ENCODE measurements at regions not wholly inside any gene's neighbourhood (a gene's known extent, or its start where the extent isn't known, plus 50 kb on each side); places are given as distances from the start of the nearest gene placed in this dataset.

DNA sequence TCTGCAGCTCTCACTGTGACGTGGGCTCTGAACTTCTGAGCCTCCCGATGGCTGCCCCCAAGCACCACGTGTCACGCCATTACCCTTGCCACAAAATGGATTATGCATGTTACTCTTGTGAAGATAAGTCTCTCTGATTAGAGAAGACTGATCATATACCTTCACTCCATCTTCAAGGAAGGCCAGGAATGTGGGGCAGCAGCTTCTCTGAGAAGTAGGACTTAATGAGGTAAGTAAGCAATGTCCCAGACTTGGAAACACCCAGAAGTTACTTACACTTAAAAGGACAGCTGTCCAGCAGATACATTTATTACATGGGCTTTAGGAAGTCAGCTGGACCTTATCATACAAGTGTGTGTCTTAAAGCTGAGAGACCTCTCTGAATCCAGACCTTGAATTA, 155.0 kb downstream of the FGF1 start:
- no peaks in the 10 kb centered on the region for H3K79me2 ChIP-seq (ENCODE audit: insufficient read depth, low read length)
- H3K27me3 ChIP-seq (ENCODE audit: insufficient read depth, low read length, poor library complexity): no peaks in the 10 kb centered on the region
- H3K36me3 ChIP-seq (ENCODE audit: insufficient read depth, low read length): no peaks in the 10 kb centered on the region
- H3K27ac ChIP-seq (ENCODE audit: low read length): no peak overlapping the region
- no peak for TF ChIP-seq EZH2 (IDR thresholded peaks at IDR 0.05; ENCODE audit: borderline replicate concordance, low read depth, low read length, severe bottlenecking)
- TF ChIP-seq, protein P1, sequence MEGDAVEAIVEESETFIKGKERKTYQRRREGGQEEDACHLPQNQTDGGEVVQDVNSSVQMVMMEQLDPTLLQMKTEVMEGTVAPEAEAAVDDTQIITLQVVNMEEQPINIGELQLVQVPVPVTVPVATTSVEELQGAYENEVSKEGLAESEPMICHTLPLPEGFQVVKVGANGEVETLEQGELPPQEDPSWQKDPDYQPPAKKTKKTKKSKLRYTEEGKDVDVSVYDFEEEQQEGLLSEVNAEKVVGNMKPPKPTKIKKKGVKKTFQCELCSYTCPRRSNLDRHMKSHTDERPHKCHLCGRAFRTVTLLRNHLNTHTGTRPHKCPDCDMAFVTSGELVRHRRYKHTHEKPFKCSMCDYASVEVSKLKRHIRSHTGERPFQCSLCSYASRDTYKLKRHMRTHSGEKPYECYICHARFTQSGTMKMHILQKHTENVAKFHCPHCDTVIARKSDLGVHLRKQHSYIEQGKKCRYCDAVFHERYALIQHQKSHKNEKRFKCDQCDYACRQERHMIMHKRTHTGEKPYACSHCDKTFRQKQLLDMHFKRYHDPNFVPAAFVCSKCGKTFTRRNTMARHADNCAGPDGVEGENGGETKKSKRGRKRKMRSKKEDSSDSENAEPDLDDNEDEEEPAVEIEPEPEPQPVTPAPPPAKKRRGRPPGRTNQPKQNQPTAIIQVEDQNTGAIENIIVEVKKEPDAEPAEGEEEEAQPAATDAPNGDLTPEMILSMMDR (IDR thresholded peaks at IDR 0.05; ENCODE audit: borderline replicate concordance, extremely low read depth, low read length, poor library complexity, severe bottlenecking): no peak
- H3K9me3 ChIP-seq (ENCODE audit: insufficient read depth, low read length, severe bottlenecking): peaks cover 4% of the 10 kb centered on the region
- DNase-seq (no peak), ATAC-seq (ENCODE audit: insufficient read depth, low read depth) (no peak)
- H3K4me3 ChIP-seq (ENCODE audit: low read depth in 1 of 2, low read length in 2 of 2): no peak overlapping the region
- H4K20me1 ChIP-seq (ENCODE audit: insufficient read depth, low read length): no peaks in the 10 kb centered on the region
- H3K4me1 ChIP-seq (ENCODE audit: insufficient read depth, low read length): peaks cover 6% of the 10 kb centered on the region
- H2AFZ ChIP-seq (ENCODE audit: low read depth, low read length): no peak overlapping the region
- H3K9ac ChIP-seq (ENCODE audit: low read depth, low read length): no peak overlapping the region
- no peak overlapping the region for H3K4me2 ChIP-seq (ENCODE audit: insufficient read depth, low read length)

DNA sequence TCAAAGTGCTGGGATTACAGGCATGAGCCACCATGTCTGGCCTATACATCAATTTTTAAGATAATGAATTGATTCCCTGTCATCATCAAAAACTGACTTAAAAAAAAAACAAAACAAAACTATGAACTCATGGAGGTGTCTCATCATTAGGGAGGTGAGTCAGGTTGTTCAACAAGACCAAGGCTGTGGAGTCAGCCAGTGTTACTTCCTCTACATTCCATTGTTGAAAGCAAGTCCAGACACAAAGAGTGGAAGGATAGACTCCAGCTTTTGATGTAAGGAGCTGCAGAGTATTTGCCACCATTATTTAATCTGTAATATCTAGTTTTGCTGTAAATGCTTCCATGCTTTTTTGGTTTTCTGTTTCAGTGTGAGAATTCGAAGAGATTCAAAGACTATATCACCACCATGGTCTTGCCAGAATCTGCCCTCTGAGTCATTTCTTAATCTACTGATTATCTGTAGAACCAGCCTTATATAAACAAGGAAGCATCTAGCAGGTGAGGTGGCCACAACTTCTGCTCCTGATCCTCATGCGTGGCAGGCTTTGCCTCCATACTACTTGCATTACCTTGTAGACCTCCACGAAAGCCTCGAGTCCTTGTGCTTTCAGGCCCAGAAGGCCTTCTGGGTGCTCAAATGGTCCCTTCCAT, 156.1 kb downstream of the FGF1 start:
- no peak overlapping the region for H3K27ac ChIP-seq (ENCODE audit: low read length)
- H3K4me3 ChIP-seq (ENCODE audit: low read depth in 1 of 2, low read length in 2 of 2): no peak overlapping the region
- H3K79me2 ChIP-seq (ENCODE audit: insufficient read depth, low read length): no peaks in the 10 kb centered on the region
- H3K9me3 ChIP-seq (ENCODE audit: insufficient read depth, low read length, severe bottlenecking): no peaks in the 10 kb centered on the region
- DNase-seq: no peak
- ATAC-seq (ENCODE audit: insufficient read depth, low read depth): no peak
- H3K4me1 ChIP-seq (ENCODE audit: insufficient read depth, low read length): peaks cover 6% of the 10 kb centered on the region
- no peaks in the 10 kb centered on the region for H3K27me3 ChIP-seq (ENCODE audit: insufficient read depth, low read length, poor library complexity)
- no peak overlapping the region for H3K9ac ChIP-seq (ENCODE audit: low read depth, low read length)
- H3K36me3 ChIP-seq (ENCODE audit: insufficient read depth, low read length): no peaks in the 10 kb centered on the region
- TF ChIP-seq, protein P1 (IDR thresholded peaks at IDR 0.05; ENCODE audit: borderline replicate concordance, extremely low read depth, low read length, poor library complexity, severe bottlenecking): no peak
- no peak for TF ChIP-seq EZH2 (IDR thresholded peaks at IDR 0.05; ENCODE audit: borderline replicate concordance, low read depth, low read length, severe bottlenecking)
- H4K20me1 ChIP-seq (ENCODE audit: insufficient read depth, low read length): no peaks in the 10 kb centered on the region
- H2AFZ ChIP-seq (ENCODE audit: low read depth, low read length): no peak overlapping the region
- no peak overlapping the region for H3K4me2 ChIP-seq (ENCODE audit: insufficient read depth, low read length)

DNA sequence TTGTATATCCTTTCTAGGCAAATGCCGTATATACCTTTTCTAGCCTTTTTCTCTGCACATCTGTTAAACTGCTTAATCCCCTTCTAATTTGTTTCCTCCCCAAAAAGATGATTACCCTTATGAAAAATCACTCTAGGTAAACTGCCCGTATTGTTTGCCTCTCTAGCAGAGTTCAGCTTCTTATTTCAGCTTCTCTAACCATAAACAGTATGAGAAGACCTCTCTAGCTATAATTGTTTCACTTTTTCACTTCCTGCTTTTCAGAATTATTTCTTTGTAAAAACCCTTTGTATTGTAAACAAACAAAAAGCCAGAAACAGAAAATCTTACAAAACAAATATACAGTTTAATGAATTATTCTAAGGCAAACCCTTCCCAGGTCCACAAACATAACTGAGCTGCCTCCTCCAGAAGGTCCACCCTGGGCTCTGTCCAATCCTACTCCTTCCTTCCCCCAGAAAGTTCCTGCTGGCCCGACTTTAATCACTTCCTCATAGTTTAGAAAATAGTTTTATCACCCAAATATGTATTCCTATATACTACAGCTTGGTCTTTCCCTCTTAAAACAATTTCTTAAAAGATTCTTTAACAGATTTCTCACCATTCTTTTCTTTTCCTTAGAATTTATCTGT, 158.1 kb downstream of the FGF1 start:
- Histone ChIP-seq H3K27me3 (ENCODE audit: insufficient read depth, low read length, poor library complexity) (no peaks in the 10 kb centered on the region), H4K20me1 (ENCODE audit: insufficient read depth, low read length) (no peaks in the 10 kb centered on the region), H2AFZ (ENCODE audit: low read depth, low read length) (peak overlapping the region; percentile 41; the same call in 1 of the 2 replicates), H3K4me3 (ENCODE audit: low read depth in 1 of 2, low read length in 2 of 2) (no peak overlapping the region), H3K27ac (ENCODE audit: low read length) (no peak overlapping the region), H3K9ac (ENCODE audit: low read depth, low read length) (no peak overlapping the region), H3K4me2 (ENCODE audit: insufficient read depth, low read length) (no peak overlapping the region), H3K9me3 (ENCODE audit: insufficient read depth, low read length, severe bottlenecking) (no peaks in the 10 kb centered on the region), H3K79me2 (ENCODE audit: insufficient read depth, low read length) (no peaks in the 10 kb centered on the region), H3K4me1 (ENCODE audit: insufficient read depth, low read length) (peaks cover 6% of the 10 kb centered on the region), H3K36me3 (ENCODE audit: insufficient read depth, low read length) (no peaks in the 10 kb centered on the region)
- no peak for TF ChIP-seq EZH2 (IDR thresholded peaks at IDR 0.05; ENCODE audit: borderline replicate concordance, low read depth, low read length, severe bottlenecking)
- TF ChIP-seq, protein P1 (IDR thresholded peaks at IDR 0.05; ENCODE audit: borderline replicate concordance, extremely low read depth, low read length, poor library complexity, severe bottlenecking): no peak
- ATAC-seq (ENCODE audit: insufficient read depth, low read depth) (no peak), DNase-seq (no peak)
